ENCODE measurements at regions not wholly inside any gene's neighbourhood (a gene's known extent, or its start where the extent isn't known, plus 50 kb on each side); places are given as distances from the start of the nearest gene placed in this dataset.

DNA sequence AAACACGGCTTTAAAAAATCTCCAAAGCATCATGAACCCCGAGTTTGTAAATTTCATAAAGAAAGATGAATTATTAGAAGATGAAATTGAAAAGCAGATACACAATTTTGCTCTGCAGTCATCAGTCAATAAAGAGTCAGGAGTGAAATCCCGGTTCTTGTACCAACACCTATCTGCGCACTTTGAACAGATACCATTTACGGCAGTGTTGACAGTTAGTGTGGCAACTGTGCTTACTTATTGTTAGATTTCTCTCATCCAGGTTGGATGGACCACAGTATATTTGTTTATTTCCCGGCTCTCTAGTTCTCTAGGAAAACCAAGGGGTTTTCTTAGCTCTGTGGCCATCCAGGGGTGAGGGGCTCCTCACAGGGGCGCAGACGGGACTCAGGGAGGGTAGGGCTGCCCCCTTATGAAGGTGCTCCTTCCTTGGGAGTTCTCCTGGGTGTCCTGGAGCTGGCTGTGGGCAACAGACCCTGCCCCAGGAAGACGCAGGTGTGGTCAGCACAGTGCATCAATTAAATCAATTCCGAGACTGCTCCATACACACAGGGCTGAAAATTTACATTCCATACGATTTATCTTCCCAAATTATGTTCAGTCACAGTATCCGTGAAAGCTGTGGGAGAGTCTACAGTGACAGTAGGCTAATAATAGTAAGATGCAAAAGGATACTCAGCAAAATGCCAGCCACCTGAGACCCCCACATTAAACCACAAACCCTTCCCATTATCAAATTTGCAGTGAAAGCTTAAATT is 107.0 kb upstream of the C1QTNF9B start:
- TF ChIP-seq EP300 (IDR thresholded peaks at IDR 0.05): no peak
- TF ChIP-seq, protein P1, sequence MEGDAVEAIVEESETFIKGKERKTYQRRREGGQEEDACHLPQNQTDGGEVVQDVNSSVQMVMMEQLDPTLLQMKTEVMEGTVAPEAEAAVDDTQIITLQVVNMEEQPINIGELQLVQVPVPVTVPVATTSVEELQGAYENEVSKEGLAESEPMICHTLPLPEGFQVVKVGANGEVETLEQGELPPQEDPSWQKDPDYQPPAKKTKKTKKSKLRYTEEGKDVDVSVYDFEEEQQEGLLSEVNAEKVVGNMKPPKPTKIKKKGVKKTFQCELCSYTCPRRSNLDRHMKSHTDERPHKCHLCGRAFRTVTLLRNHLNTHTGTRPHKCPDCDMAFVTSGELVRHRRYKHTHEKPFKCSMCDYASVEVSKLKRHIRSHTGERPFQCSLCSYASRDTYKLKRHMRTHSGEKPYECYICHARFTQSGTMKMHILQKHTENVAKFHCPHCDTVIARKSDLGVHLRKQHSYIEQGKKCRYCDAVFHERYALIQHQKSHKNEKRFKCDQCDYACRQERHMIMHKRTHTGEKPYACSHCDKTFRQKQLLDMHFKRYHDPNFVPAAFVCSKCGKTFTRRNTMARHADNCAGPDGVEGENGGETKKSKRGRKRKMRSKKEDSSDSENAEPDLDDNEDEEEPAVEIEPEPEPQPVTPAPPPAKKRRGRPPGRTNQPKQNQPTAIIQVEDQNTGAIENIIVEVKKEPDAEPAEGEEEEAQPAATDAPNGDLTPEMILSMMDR (IDR thresholded peaks at IDR 0.05): no peak
